Uterus (tissue), 3 donors: ENCODE measurements at regions not wholly inside any gene's neighbourhood (a gene's known extent, or its start where the extent isn't known, plus 50 kb on each side); places are given as distances from the start of the nearest gene placed in this dataset.

Source experiments
- DNase-seq, 2 donors: peaks; one replicate each; pipeline ENCODE4 v3.0.0-alpha.2; 2019 to 2020
- H3K27ac ChIP-seq, 2 donors: fragments of 200-600 bp; sonication (generic); 1 replicate in 1 of 2; 2 replicates in 1 of 2; pipeline ENCODE4 v1.5.1; 2016 to 2018
- H3K27me3 ChIP-seq, 2 donors: fragments of 200-600 bp; sonication (generic); one replicate each; pipeline ENCODE4 v1.5.1; 2018 to 2019; ENCODE audit warnings: control low read depth in 1 of 2
- H3K36me3 ChIP-seq, 2 donors: fragments of 200-600 bp; sonication (generic); one replicate each; pipeline ENCODE4 v1.5.1; 2019; ENCODE audit warnings: control low read depth in 1 of 2
- H3K4me1 ChIP-seq, 2 donors: fragments of 200-600 bp; sonication (generic); one replicate each; pipeline ENCODE4 v1.5.1; 2018 to 2019; ENCODE audit warnings: control low read depth in 1 of 2
- H3K4me3 ChIP-seq, 2 donors: fragments of 200-600 bp; sonication (generic); 1 replicate in 1 of 2; 2 replicates in 1 of 2; pipeline ENCODE4 v1.5.1; 2018 to 2019; ENCODE audit warnings: mild to moderate bottlenecking in 1 of 2
- H3K9me3 ChIP-seq, 2 donors: fragments of 200-600 bp; sonication (generic); one replicate each; pipeline ENCODE4 v1.5.1; 2019; ENCODE audit warnings: control low read depth in 1 of 2
- POLR2A ChIP-seq, 2 donors: fragments of 450-650 bp; IDR thresholded peaks; one replicate each; pipeline ENCODE4 v1.6.1; 2016; ENCODE audit warnings: antibody characterized with exemption in 2 of 2, mild to moderate bottlenecking in 1 of 2, moderate library complexity in 1 of 2
- intact Hi-C: fragments of 100-400 bp; cut with DNase I; formaldehyde crosslinking; loops from one replicate; pipeline ENCODE4 v1.15.1; 2023; ENCODE audit warnings: low total_unique reads
- TF ChIP-seq, protein P1 (sequence below), 4 experiments: fragments of 200-600 bp in 2 of 4; fragments of 450-650 bp in 2 of 4; sonication (generic) in 2 of 4; IDR thresholded peaks; one replicate each; pipeline ENCODE4 v1.5.1; 2016 to 2019; ENCODE audit warnings: antibody characterized with exemption in 4 of 4, mild to moderate bottlenecking in 2 of 4, moderate library complexity in 1 of 4
- donor health status: DM: yes; HTN: yes; CAD: no.

DNA sequence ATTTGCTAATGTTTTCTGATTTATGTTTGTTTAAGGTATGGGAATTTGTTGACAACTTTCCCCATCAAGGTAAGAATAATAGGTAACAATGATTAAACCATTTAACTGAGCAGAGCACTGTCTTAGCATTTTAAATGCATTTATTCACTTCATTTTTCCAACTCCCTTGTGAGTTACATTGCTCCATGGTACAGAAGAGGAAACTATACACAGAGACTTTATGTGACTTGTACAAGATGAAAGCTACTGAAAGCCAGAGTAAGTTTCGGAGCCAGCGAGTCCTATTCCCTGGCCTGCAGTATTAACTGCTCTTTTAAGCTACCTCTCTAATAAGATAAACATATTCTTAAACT is 708.8 kb downstream of the HDGFL1 start:
- DNase-seq: no peak
- H3K27ac ChIP-seq: no peak overlapping the region
- H3K27me3 ChIP-seq: no peaks in the 10 kb centered on the region
- intact Hi-C loops: no loop called here
- H3K4me3 ChIP-seq: no peak overlapping the region
- H3K9me3 ChIP-seq: no peaks in the 10 kb centered on the region
- no peak for TF ChIP-seq POLR2A (IDR thresholded peaks at IDR 0.05)
- TF ChIP-seq, protein P1, sequence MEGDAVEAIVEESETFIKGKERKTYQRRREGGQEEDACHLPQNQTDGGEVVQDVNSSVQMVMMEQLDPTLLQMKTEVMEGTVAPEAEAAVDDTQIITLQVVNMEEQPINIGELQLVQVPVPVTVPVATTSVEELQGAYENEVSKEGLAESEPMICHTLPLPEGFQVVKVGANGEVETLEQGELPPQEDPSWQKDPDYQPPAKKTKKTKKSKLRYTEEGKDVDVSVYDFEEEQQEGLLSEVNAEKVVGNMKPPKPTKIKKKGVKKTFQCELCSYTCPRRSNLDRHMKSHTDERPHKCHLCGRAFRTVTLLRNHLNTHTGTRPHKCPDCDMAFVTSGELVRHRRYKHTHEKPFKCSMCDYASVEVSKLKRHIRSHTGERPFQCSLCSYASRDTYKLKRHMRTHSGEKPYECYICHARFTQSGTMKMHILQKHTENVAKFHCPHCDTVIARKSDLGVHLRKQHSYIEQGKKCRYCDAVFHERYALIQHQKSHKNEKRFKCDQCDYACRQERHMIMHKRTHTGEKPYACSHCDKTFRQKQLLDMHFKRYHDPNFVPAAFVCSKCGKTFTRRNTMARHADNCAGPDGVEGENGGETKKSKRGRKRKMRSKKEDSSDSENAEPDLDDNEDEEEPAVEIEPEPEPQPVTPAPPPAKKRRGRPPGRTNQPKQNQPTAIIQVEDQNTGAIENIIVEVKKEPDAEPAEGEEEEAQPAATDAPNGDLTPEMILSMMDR (IDR thresholded peaks at IDR 0.05): no peak
- no peaks in the 10 kb centered on the region for H3K36me3 ChIP-seq
- H3K4me1 ChIP-seq: no peaks in the 10 kb centered on the region

DNA sequence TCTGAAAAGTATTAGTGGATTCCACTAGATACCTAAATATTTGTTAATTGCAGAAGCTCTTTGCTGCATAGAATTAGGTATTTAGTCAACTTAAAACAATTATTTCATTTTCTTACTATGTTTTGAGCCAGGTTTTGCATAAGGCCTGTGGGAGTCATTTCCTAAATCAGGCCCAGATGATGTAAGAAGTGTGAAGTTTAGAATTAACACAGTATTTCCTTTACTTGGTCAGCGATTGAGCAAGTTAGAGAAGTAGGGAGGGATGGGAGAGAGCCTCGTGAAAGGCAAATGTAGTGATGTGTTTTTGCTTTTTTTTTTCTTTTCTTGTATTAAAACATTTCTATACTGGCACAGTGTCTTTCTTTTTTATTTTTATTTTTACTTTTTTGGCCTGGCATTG is 711.1 kb downstream of the HDGFL1 start:
- Histone ChIP-seq H3K4me1 (no peaks in the 10 kb centered on the region), H3K27me3 (no peaks in the 10 kb centered on the region), H3K4me3 (no peak overlapping the region), H3K9me3 (no peaks in the 10 kb centered on the region), H3K36me3 (no peaks in the 10 kb centered on the region), H3K27ac (no peak overlapping the region)
- no peak for DNase-seq
- TF ChIP-seq, protein P1 (IDR thresholded peaks at IDR 0.05): no peak
- no peak for TF ChIP-seq POLR2A (IDR thresholded peaks at IDR 0.05)
- intact Hi-C loops: no loop called here

DNA sequence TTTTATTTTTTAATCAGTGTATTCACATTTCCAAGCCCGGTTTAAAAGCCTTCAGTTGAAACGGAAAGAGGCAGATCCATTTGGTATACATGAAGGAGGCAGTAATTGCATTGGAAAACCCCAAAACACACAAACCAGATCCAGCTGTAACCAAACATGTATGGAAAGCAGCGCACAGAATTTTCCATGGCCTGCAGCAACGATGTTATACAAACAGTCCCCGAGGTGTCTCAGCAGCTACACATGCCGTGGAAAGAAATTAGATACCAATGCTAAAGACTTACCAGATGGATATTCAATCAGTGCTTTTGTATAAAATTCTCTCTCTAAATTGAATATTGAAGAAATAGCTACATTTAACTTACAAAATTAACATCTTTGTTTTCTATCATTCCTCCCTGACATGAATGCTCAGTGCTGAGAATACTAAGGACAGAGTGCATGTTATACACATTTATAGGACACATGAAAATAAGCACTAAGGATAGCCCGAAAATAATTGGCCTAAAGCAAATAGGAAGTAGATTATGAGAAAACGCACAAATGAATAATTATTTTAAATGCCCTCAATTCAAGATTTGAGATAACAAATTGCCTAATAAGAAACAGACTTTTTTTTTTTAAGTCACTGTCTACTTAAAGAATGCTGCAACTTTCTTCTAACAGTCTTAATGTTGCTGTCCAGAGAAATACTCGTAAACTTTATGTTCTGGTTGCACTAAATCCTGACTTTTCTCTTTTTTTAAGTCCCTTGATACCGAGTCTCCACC is 713.1 kb downstream of the HDGFL1 start:
- no peaks in the 10 kb centered on the region for H3K9me3 ChIP-seq
- no peak overlapping the region for H3K27ac ChIP-seq
- no peaks in the 10 kb centered on the region for H3K27me3 ChIP-seq
- intact Hi-C loops: no loop called here
- no peaks in the 10 kb centered on the region for H3K4me1 ChIP-seq
- no peak overlapping the region for H3K4me3 ChIP-seq
- DNase-seq: no peak
- TF ChIP-seq, protein P1 (IDR thresholded peaks at IDR 0.05): no peak
- no peak for TF ChIP-seq POLR2A (IDR thresholded peaks at IDR 0.05)
- H3K36me3 ChIP-seq: no peaks in the 10 kb centered on the region

DNA sequence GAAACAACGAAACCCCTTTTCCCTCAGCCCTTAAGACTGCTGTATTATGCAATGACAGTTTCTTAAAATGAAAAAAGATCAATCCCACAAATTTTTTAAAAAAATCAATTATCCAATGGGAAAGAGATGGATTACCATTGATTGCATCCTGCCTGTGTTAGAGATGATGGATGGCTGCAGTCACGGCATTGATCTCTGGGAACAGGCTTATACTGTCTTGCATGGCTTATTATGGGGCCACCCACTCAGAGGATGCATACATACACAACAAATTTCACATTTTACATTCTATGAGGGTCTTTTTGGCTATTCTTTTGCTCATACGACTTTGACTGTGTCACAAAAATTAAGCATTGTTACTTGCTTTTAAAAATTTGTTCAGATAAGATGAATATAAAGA is 724.3 kb downstream of the HDGFL1 start:
- no peaks in the 10 kb centered on the region for H3K4me1 ChIP-seq
- H3K27ac ChIP-seq: no peak overlapping the region
- no peaks in the 10 kb centered on the region for H3K9me3 ChIP-seq
- DNase-seq: no peak
- intact Hi-C loops: no loop called here
- no peaks in the 10 kb centered on the region for H3K27me3 ChIP-seq
- H3K36me3 ChIP-seq: no peaks in the 10 kb centered on the region
- no peak overlapping the region for H3K4me3 ChIP-seq
- TF ChIP-seq, protein P1 (IDR thresholded peaks at IDR 0.05): no peak
- TF ChIP-seq POLR2A (IDR thresholded peaks at IDR 0.05): no peak

DNA sequence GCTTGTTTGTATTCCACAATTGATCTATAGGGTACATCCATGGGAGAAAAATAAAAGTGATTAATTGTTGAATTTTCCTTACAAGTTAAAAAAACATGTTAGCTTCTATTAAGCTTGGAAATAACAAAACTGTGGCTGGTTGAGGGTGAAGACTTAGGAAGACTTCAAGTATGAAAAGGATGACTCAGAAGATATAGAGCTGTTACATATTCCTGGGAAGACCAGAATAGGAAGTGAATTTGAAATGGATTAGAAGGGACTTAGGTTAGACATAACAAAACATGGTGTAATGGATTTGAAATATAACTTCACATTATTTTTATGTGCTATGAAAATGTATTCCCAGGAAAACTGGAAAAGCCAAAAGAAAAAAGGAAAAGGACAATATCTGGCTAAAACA is 732.2 kb downstream of the HDGFL1 start:
- no peaks in the 10 kb centered on the region for H3K4me1 ChIP-seq
- no peak overlapping the region for H3K4me3 ChIP-seq
- DNase-seq: no peak
- intact Hi-C loops: no loop called here
- no peak overlapping the region for H3K27ac ChIP-seq
- no peak for TF ChIP-seq POLR2A (IDR thresholded peaks at IDR 0.05)
- TF ChIP-seq, protein P1 (IDR thresholded peaks at IDR 0.05): no peak
- H3K27me3 ChIP-seq: no peaks in the 10 kb centered on the region
- no peaks in the 10 kb centered on the region for H3K9me3 ChIP-seq
- no peaks in the 10 kb centered on the region for H3K36me3 ChIP-seq
